ENCODE measurements at regions not wholly inside any gene's neighbourhood (a gene's known extent, or its start where the extent isn't known, plus 50 kb on each side); places are given as distances from the start of the nearest gene placed in this dataset.

GRCh38 chr9:88724331-88724730 is 189.4 kb downstream of the NXNL2 start:
- H3K36me3 Mint-ChIP-seq (ENCODE audit: insufficient read depth, unreplicated experiment), result no peaks in the 10 kb centered on the region

GRCh38 chr9:88725300-88726019 is 190.5 kb downstream of the NXNL2 start:
- CTCF ChIA-PET, result interaction anchor here (0.6 kb wide), 1 partner anchor 194 kb away, joined by 3 read pairs; no protein-coding TSS in a partner anchor
- H3K27me3 Mint-ChIP-seq (ENCODE audit: unreplicated experiment), result peaks cover 35% of the 10 kb centered on the region
- TF ChIP-seq CTCF (IDR thresholded peaks at IDR 0.05; ENCODE audit: unreplicated experiment), result no peak
- no peak overlapping the region for H3K4me3 Mint-ChIP-seq (ENCODE audit: low read depth, unreplicated experiment)
- no peak for DNase-seq
- H3K27ac Mint-ChIP-seq (ENCODE audit: unreplicated experiment), result no peak overlapping the region
- H3K36me3 Mint-ChIP-seq (ENCODE audit: insufficient read depth, unreplicated experiment), result no peaks in the 10 kb centered on the region
- H3K9me3 Mint-ChIP-seq (ENCODE audit: low read depth, unreplicated experiment), result no peaks in the 10 kb centered on the region
- no TSS peak for BruUV-seq (replicated peaks)
- intact Hi-C loops (cut with micrococcal nuclease; ENCODE audit: unreplicated experiment), result no loop called here
- H3K4me1 Mint-ChIP-seq (ENCODE audit: low read depth, unreplicated experiment), result no peaks in the 10 kb centered on the region

More at GRCh38 chr9:88724331-88724730, 189.4 kb downstream of the NXNL2 start:
- intact Hi-C loops (cut with micrococcal nuclease; ENCODE audit: unreplicated experiment), result no loop called here
- no TSS peak for BruUV-seq (replicated peaks)
- Mint-ChIP-seq H3K9me3 (ENCODE audit: low read depth, unreplicated experiment) (no peaks in the 10 kb centered on the region), H3K4me3 (ENCODE audit: low read depth, unreplicated experiment) (no peak overlapping the region), H3K27me3 (ENCODE audit: unreplicated experiment) (peaks cover 27% of the 10 kb centered on the region), H3K4me1 (ENCODE audit: low read depth, unreplicated experiment) (no peaks in the 10 kb centered on the region), H3K27ac (ENCODE audit: unreplicated experiment) (no peak overlapping the region)
- no peak for TF ChIP-seq CTCF (IDR thresholded peaks at IDR 0.05; ENCODE audit: unreplicated experiment)
- CTCF ChIA-PET, result no interaction called here
- no peak for DNase-seq

- no TSS peak for BruUV-seq (replicated peaks)
- H3K4me3 Mint-ChIP-seq (ENCODE audit: low read depth, unreplicated experiment), result no peak overlapping the region
- TF ChIP-seq CTCF (IDR thresholded peaks at IDR 0.05; ENCODE audit: unreplicated experiment), result no peak
- H3K27me3 Mint-ChIP-seq (ENCODE audit: unreplicated experiment), result peaks cover 48% of the 10 kb centered on the region
- DNase-seq, result no peak
- no peaks in the 10 kb centered on the region for H3K36me3 Mint-ChIP-seq (ENCODE audit: insufficient read depth, unreplicated experiment)
- H3K9me3 Mint-ChIP-seq (ENCODE audit: low read depth, unreplicated experiment), result no peaks in the 10 kb centered on the region
- CTCF ChIA-PET, result no interaction called here
- H3K4me1 Mint-ChIP-seq (ENCODE audit: low read depth, unreplicated experiment), result no peaks in the 10 kb centered on the region
- intact Hi-C loops (cut with micrococcal nuclease; ENCODE audit: unreplicated experiment), result no loop called here
- H3K27ac Mint-ChIP-seq (ENCODE audit: unreplicated experiment), result no peak overlapping the region
These were observed 191.8 kb downstream of the NXNL2 start for GRCh38 chr9:88726803-88727202.

GRCh38 chr9:88730780-88731179 is 195.8 kb downstream of the NXNL2 start:
- no peak for DNase-seq
- no TSS peak for BruUV-seq (replicated peaks)
- CTCF ChIA-PET, result no interaction called here
- no peaks in the 10 kb centered on the region for H3K4me1 Mint-ChIP-seq (ENCODE audit: low read depth, unreplicated experiment)
- peaks cover 55% of the 10 kb centered on the region for H3K27me3 Mint-ChIP-seq (ENCODE audit: unreplicated experiment)
- no peaks in the 10 kb centered on the region for H3K36me3 Mint-ChIP-seq (ENCODE audit: insufficient read depth, unreplicated experiment)
- H3K4me3 Mint-ChIP-seq (ENCODE audit: low read depth, unreplicated experiment), result no peak overlapping the region
- no peak for TF ChIP-seq CTCF (IDR thresholded peaks at IDR 0.05; ENCODE audit: unreplicated experiment)
- intact Hi-C loops (cut with micrococcal nuclease; ENCODE audit: unreplicated experiment), result no loop called here
- no peak overlapping the region for H3K27ac Mint-ChIP-seq (ENCODE audit: unreplicated experiment)
- H3K9me3 Mint-ChIP-seq (ENCODE audit: low read depth, unreplicated experiment), result no peaks in the 10 kb centered on the region

Measured in Calu3 (cell line).